Ovary (tissue), 7 donors: ENCODE measurements at regions not wholly inside any gene's neighbourhood (a gene's known extent, or its start where the extent isn't known, plus 50 kb on each side); places are given as distances from the start of the nearest gene placed in this dataset.

Experiments
- DNase-seq, 5 donors: peaks; one replicate each; pipeline ENCODE4 v3.0.0-alpha.2; 2019 to 2020
- H3K27ac ChIP-seq, 2 donors: fragments of 200-600 bp; one replicate each; pipeline versions ENCODE4 v1.5.1 to v1.8.0; 2019 to 2022
- H3K27me3 ChIP-seq: fragments of 200-600 bp; one replicate; pipeline ENCODE4 v1.8.0; 2022
- H3K36me3 ChIP-seq: fragments of 200-600 bp; sonication (generic); one replicate; pipeline ENCODE4 v1.5.1; 2019
- H3K4me1 ChIP-seq: one replicate; pipeline ENCODE4 v1.8.1; 2013; ENCODE audit warnings: mild to moderate bottlenecking, moderate library complexity; ENCODE audit not compliant: insufficient read depth
- H3K4me3 ChIP-seq: fragments of 200-600 bp; sonication (generic); one replicate; pipeline ENCODE4 v1.5.1; 2017
- H3K9me3 ChIP-seq, 2 donors: fragments of 200-600 bp in 1 of 2; sonication (generic) in 1 of 2; one replicate each; pipeline versions ENCODE4 v1.5.1 to v1.8.1; 2013 to 2019; ENCODE audit warnings: mild to moderate bottlenecking in 1 of 2, moderate library complexity in 1 of 2
- CTCF ChIP-seq, 3 donors: fragments of 450-650 bp in 2 of 3; fragments of 200-600 bp in 1 of 3; IDR thresholded peaks; one replicate each; pipeline versions ENCODE4 v1.5.1 to v1.8.0; 2016 to 2022; ENCODE audit warnings: antibody characterized with exemption in 3 of 3, mild to moderate bottlenecking in 1 of 3
- EP300 ChIP-seq: sonication (generic); formaldehyde crosslinking; IDR thresholded peaks from one replicate; pipeline ENCODE4 v1.6.1; 2017; ENCODE audit warnings: antibody characterized with exemption
- POLR2A ChIP-seq: fragments of 450-650 bp; IDR thresholded peaks from one replicate; pipeline ENCODE4 v1.6.1; 2017; ENCODE audit warnings: antibody characterized with exemption, mild to moderate bottlenecking, moderate library complexity
- WGBS, 3 donors: extraction: QIAGEN DNeasy Blood & Tissue Kit in 1 of 3; methylation state at CpG; one replicate each; pipeline versions ENCODE4 v1.1.5 to v1.1.7; 2013 to 2017; 5-methylcytosine and 5-hydroxymethylcytosine counted together
- intact Hi-C, 4 donors: fragments of 100-400 bp; cut with DNase I; formaldehyde crosslinking; loops; one replicate each; pipeline versions ENCODE4 v1.11.0 to v1.15.1; 2022 to 2023
- donor health status: DM: no; HTN: no; CAD: no; lungs with moderate emphysema.
- donor health status: DM: no; HTN: no; CAD: no.
- donor health status: Bipolar disorder and iron deficiency.
- donor health status: DM: no; HTN: no; CAD: no.
- donor health status: DM: yes; HTN: yes; CAD: no.

DNA sequence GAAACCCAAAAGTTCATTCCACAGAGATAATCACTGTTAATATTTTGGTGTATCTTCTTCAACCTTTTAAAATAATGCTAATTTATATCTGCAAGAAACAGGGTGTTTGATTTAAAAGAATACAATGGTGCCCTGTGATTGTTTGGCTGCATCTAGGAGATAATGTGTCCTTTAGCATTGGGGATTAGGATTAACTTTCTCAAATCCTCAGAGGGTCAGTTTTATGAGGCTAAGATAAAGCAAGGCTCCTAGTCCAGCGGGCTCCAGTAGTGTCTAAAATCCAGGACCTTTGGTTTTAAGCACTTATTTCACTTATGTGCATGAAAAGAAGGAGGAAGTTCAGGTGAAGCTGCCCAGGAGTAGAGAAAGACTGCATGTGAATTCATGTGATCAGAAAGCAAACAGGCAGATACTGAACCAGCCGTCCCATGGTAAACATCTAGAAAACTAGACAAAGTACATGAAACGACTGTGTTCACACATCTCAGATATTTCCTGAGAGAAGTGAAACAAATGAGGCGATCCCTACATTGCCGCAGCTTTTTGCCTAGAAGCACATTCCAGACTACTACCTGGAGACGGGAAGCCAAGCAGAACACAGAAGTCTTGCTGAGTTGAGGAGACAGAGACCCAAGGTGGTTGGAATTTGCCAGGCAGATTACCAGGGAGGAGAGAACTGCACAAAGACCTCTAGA, 129.1 kb upstream of the MAX start:
- Histone ChIP-seq H3K4me1 (peaks cover 4% of the 10 kb centered on the region), H3K27ac (no peak overlapping the region), H3K9me3 (no peaks in the 10 kb centered on the region), H3K4me3 (no peak overlapping the region), H3K27me3 (no peaks in the 10 kb centered on the region), H3K36me3 (no peaks in the 10 kb centered on the region)
- WGBS, 3 donors, result 85 to 90% (median 88%) methylated on average over 6 of the region's 6 CpGs
- no peak for DNase-seq
- no peak for TF ChIP-seq POLR2A
- intact Hi-C loops, result no loop called here

GRCh38 chr14:65234752-65235361, 132.5 kb upstream of the MAX start:
- no peak overlapping the region for H3K4me3 ChIP-seq
- DNase-seq, result no peak
- no peaks in the 10 kb centered on the region for H3K36me3 ChIP-seq
- H3K4me1 ChIP-seq, result peaks cover 2% of the 10 kb centered on the region
- intact Hi-C loops, result no loop called here
- no peaks in the 10 kb centered on the region for H3K27me3 ChIP-seq
- H3K9me3 ChIP-seq, result no peaks in the 10 kb centered on the region
- no peak overlapping the region for H3K27ac ChIP-seq
- WGBS, 3 donors, result 89 to 94% (median 91%) methylated on average over 5 of the region's 5 CpGs
- TF ChIP-seq EP300, result no peak
- no peak for TF ChIP-seq CTCF (IDR thresholded peaks at IDR 0.05)
- no peak for TF ChIP-seq POLR2A

DNA sequence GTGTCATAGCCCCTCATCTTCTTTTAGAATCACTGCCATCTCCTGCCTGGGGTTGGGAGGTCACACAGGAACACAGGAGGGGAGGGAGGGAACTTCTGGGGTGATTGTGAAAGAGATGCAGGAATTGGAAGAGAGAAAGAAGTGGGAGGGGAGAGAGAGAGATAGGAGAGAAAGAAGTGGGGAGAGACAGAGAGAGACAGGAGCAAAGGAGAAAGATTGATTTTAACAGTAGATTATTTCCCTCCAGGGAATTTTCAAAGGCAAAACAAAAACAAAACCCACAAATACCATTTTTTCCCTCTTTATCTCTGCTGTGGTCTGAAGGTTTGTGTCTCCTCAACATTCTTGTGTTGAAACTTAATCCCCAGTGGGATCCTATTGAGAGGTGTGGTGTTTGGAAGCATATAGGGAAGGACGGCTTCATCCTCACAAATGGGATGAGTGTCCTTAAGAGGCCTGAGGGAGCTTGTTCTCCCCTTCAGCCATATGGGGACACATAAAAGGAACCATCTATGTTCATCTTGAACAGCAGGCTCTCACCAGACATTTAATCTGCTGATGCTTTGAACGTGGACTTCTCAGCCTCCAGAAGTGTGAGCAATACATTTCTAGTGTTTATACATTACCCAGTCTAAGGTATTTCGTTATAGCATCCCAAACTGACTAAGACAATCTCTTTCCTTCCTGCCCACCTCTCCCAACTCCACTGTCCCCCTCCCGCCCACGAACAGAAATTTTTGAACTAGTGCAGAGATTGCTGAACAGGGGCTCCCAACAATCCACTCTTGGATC, 134.9 kb upstream of the MAX start:
- Histone ChIP-seq H3K27me3 (no peaks in the 10 kb centered on the region), H3K4me1 (peaks cover 1% of the 10 kb centered on the region), H3K9me3 (no peaks in the 10 kb centered on the region), H3K27ac (no peak overlapping the region), H3K4me3 (no peak overlapping the region), H3K36me3 (no peaks in the 10 kb centered on the region)
- no peak for DNase-seq
- intact Hi-C loops, result no loop called here
- WGBS, 3 donors, result 83 to 93% (median 85%) methylated on average over 5 of the region's 5 CpGs
- TF ChIP-seq EP300 (no peak), CTCF (IDR thresholded peaks at IDR 0.05) (no peak), POLR2A (no peak)

DNA sequence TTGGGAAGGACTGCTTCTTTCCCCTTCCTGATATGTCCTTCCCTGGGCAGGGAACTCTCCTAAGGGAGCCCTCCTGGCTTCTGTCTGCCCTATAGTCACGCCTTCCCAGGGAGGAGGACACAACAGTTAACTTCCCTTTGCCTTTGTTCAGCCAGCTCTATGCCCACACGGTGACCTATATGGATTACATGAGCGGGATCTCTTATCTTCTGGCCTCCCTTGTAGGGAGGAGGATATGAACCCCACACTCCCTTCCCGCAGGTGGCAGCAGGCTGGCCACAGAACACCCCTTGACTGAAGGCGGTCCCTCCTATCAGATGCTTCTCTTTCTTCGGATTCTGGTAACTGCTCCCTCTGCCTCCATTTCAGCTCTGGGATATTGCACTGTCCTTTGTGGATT, 135.6 kb upstream of the MAX start:
- intact Hi-C loops, result no loop called here
- Histone ChIP-seq H3K27me3 (no peaks in the 10 kb centered on the region), H3K4me3 (no peak overlapping the region), H3K36me3 (no peaks in the 10 kb centered on the region), H3K27ac (no peak overlapping the region), H3K9me3 (no peaks in the 10 kb centered on the region), H3K4me1 (peaks cover 1% of the 10 kb centered on the region)
- TF ChIP-seq CTCF (IDR thresholded peaks at IDR 0.05) (no peak), POLR2A (no peak), EP300 (no peak)
- WGBS, 3 donors, result 75% methylated on average over 6 of the region's 6 CpGs
- no peak for DNase-seq
